GM12873 (cell line): ENCODE measurements at regions not wholly inside any gene's neighbourhood (a gene's known extent, or its start where the extent isn't known, plus 50 kb on each side); places are given as distances from the start of the nearest gene placed in this dataset.

Experiments used
- CTCF ChIP-seq: IDR thresholded peaks from 2 replicates; pipeline ENCODE4 v1.5.1; 2012; ENCODE audit warnings: low read depth, mild to moderate bottlenecking, moderate library complexity, low read length, control low read depth; ENCODE audit not compliant: insufficient read depth; ENCODE audit errors: missing control alignments

GRCh38 chr5:15252331-15252730 is 247.6 kb upstream of the FBXL7 start:
- no peak for TF ChIP-seq CTCF

- TF ChIP-seq CTCF, result no peak
Measured at GRCh38 chr5:15249152-15249551, 250.8 kb upstream of the FBXL7 start.

GRCh38 chr5:15248731-15249130 is 251.2 kb upstream of the FBXL7 start:
- TF ChIP-seq CTCF, result no peak

- TF ChIP-seq CTCF, result no peak
Measured at GRCh38 chr5:15245913-15246312, 254.1 kb upstream of the FBXL7 start.

DNA sequence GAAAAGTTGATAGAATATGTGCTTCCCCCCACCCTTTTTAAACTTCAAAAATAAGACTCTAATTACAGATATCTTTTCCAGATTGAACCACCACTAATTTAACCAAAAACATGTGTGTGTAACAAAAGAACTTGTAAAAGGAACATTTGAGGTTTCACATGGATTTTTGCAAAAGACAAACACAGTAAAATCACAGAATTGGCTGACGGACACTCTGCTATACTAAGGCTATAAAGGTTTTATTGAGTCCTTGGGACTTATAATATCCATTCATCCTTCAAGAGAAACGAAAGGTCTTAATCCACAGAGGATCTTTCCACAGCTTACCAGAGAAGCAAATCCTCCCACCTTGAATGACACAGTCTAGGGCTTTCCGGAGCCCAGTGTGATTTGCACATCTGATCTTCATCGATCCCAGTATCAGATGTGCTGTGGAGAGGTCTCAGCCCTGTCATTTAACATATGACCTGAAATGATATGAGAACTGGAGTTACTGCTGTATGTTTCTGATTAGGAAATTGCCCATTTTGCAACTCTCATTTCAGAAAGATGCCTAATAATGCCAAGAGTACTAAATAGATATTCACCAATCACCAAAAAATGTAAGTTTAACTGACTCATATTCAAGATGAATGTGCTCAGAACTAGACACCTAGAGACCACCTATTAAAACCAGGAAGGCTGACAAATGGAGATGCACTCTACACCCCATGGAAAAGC is 256.5 kb upstream of the FBXL7 start:
- no peak for TF ChIP-seq CTCF

DNA sequence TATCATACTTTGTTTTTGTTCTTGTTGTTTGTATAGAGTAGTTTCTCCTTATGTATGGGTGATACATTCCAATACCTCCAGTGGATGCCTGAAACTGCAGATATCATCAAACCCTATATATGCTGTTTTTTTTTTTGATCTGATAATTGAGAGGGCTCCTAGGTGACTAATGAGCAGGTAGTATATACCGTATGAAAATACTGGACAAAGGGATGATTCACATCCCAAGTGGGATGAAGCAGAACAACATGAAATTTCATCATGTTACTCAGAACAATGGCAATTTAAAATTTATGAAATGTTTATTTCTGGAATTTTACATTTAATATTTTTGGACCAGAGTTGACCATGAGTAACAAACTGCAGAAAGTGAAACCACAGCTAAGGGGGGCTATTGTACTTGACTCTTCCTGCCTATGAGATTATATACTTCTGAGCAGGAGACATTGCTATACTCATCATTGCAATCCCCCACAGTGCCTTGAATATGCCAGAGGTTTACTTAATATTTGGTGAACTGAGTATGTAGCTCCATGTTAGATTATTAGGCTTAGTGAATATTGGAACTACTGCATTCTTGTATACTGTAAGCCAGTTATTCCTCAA is 258.7 kb upstream of the FBXL7 start:
- TF ChIP-seq CTCF, result no peak

- no peak for TF ChIP-seq CTCF
Measured at GRCh38 chr5:15238006-15238405, 262.0 kb upstream of the FBXL7 start.
